H1 (cell line): ENCODE measurements at regions not wholly inside any gene's neighbourhood (a gene's known extent, or its start where the extent isn't known, plus 50 kb on each side); places are given as distances from the start of the nearest gene placed in this dataset.

ENCODE experiments used
- CTCF ChIA-PET: fragments of 300-600 bp; sonication (Branson Sonifier 250); formaldehyde crosslinking; loops from one replicate; lab custom pipeline; 2021; ENCODE audit not compliant: partially characterized antibody; lab: Charles Lee
- POLR2A ChIA-PET: fragments of 300-600 bp; sonication (Branson Sonifier 250); formaldehyde crosslinking; loops from one replicate; lab custom pipeline; 2021; ENCODE audit warnings: inconsistent platforms; ENCODE audit not compliant: partially characterized antibody; lab: Charles Lee
- DNase-seq, 2 experiments: peaks; one replicate each; pipeline versions ENCODE4 v3.0.0 to v3.0.0-alpha.2; 2010 to 2022; ENCODE audit warnings: low spot score in 2 of 2, low read depth in 1 of 2, mixed read lengths in 1 of 2
- FAIRE-seq: peaks from 2 replicates; lab custom pipeline; 2011; peaks lifted over from hg19 to GRCh38; lab: Jason Lieb, UNC
- H2AFZ ChIP-seq: 2 replicates; pipeline ENCODE4 v1.8.1; 2012; ENCODE audit warnings: low read length, inconsistent platforms
- H2AK5ac ChIP-seq: 2 replicates; pipeline ENCODE4 v1.6.1; 2013; ENCODE audit warnings: low read depth, low read length
- H2BK120ac ChIP-seq: replicated peaks from 2 replicates; pipeline ENCODE3; 2013; ENCODE audit warnings: low read depth, low read length, inconsistent platforms
- H2BK12ac ChIP-seq: 2 replicates; pipeline ENCODE4 v1.6.1; 2013; ENCODE audit warnings: low read depth, low read length
- H2BK15ac ChIP-seq: 2 replicates; pipeline ENCODE4 v1.6.1; 2013; ENCODE audit warnings: low read length
- H2BK20ac ChIP-seq: 2 replicates; pipeline ENCODE4 v1.6.1; 2013; ENCODE audit warnings: low read length
- H2BK5ac ChIP-seq: 2 replicates; pipeline ENCODE4 v1.6.1; 2013; ENCODE audit warnings: low read depth, low read length
- H3K14ac ChIP-seq: 2 replicates; pipeline ENCODE4 v1.6.1; 2013; ENCODE audit warnings: inconsistent platforms; ENCODE audit not compliant: insufficient read length
- H3K18ac ChIP-seq: 2 replicates; pipeline ENCODE4 v1.6.1; 2013; ENCODE audit warnings: low read length; ENCODE audit errors: extremely low read depth
- H3K23ac ChIP-seq: 2 replicates; pipeline ENCODE4 v1.6.1; 2013; ENCODE audit warnings: inconsistent platforms; ENCODE audit not compliant: insufficient read length
- H3K23me2 ChIP-seq: 2 replicates; pipeline ENCODE4 v1.6.1; 2013; ENCODE audit warnings: low read depth, low read length
- H3K27ac ChIP-seq: 2 replicates; pipeline ENCODE4 v1.6.1; 2011; ENCODE audit warnings: low read depth, low read length, inconsistent platforms
- H3K27me3 ChIP-seq, 4 experiments: replicated peaks in 1 of 4; 1 replicate in 1 of 4; 2 replicates in 3 of 4; pipeline versions ENCODE4 v1.6.1 to v1.8.1; 2011 to 2013; ENCODE audit warnings: low read length in 3 of 4, mild to moderate bottlenecking in 3 of 4, inconsistent platforms in 2 of 4, mixed read lengths in 2 of 4, moderate library complexity in 1 of 4; ENCODE audit not compliant: control insufficient read depth in 3 of 4, insufficient read depth in 3 of 4; ENCODE audit errors: extremely low read depth in 1 of 4
- H3K36me3 ChIP-seq, 4 experiments: 2 replicates each; pipeline versions ENCODE4 v1.6.1 to v1.8.1; 2011 to 2013; ENCODE audit warnings: mild to moderate bottlenecking in 4 of 4, low read length in 3 of 4, moderate library complexity in 2 of 4, control low read depth in 1 of 4, inconsistent platforms in 1 of 4; ENCODE audit not compliant: insufficient read depth in 4 of 4, control insufficient read depth in 2 of 4
- H3K4ac ChIP-seq: replicated peaks from 2 replicates; pipeline ENCODE3; 2013; ENCODE audit warnings: low read length, low read depth, mixed read lengths, inconsistent platforms; ENCODE audit not compliant: insufficient read length
- H3K4me1 ChIP-seq, 4 experiments: replicated peaks in 1 of 4; 1 replicate in 1 of 4; 2 replicates in 3 of 4; pipeline versions ENCODE4 v1.6.1 to v1.8.1; 2011 to 2013; ENCODE audit warnings: low read length in 3 of 4, inconsistent platforms in 2 of 4, mixed read lengths in 1 of 4; ENCODE audit not compliant: insufficient read depth in 4 of 4, control insufficient read depth in 3 of 4
- H3K4me2 ChIP-seq, 2 experiments: 2 replicates each; pipeline versions ENCODE4 v1.6.1 to v1.8.1; 2011 to 2013; ENCODE audit warnings: low read depth in 2 of 2, low read length in 2 of 2, control low read depth in 1 of 2, inconsistent platforms in 1 of 2, mild to moderate bottlenecking in 1 of 2; ENCODE audit not compliant: insufficient read depth in 1 of 2
- H3K4me3 ChIP-seq, 4 experiments: fragments of 200-600, 300-600 bp in 1 of 4; sonication (generic), shearing (Covaris generic), sonication (Bioruptor Twin) in 1 of 4; 2 replicates each; pipeline versions ENCODE4 v1.5.1 to v1.8.1; 2011 to 2016; ENCODE audit warnings: low read length in 4 of 4, low read depth in 3 of 4, control low read depth in 2 of 4, inconsistent platforms in 2 of 4, mild to moderate bottlenecking in 2 of 4, mixed read lengths in 1 of 4, moderate library complexity in 1 of 4; ENCODE audit not compliant: insufficient read depth in 2 of 4; ENCODE audit errors: extremely low read depth in 1 of 4
- H3K56ac ChIP-seq: replicated peaks from 2 replicates; pipeline ENCODE3; 2013; ENCODE audit warnings: low read depth, mild to moderate bottlenecking, mixed read lengths, low read length, inconsistent platforms; ENCODE audit not compliant: insufficient read length
- H3K79me1 ChIP-seq: 2 replicates; pipeline ENCODE4 v1.6.1; 2013; ENCODE audit warnings: low read depth, low read length, control low read depth
- H3K79me2 ChIP-seq, 2 experiments: 2 replicates each; pipeline versions ENCODE4 v1.6.1 to v1.8.1; 2012 to 2013; ENCODE audit warnings: low read length in 2 of 2, mild to moderate bottlenecking in 2 of 2, inconsistent platforms in 1 of 2; ENCODE audit not compliant: insufficient read depth in 2 of 2, control insufficient read depth in 1 of 2
- H3K9ac ChIP-seq, 4 experiments: replicated peaks in 1 of 4; 1 replicate in 1 of 4; 2 replicates in 3 of 4; pipeline versions ENCODE4 v1.6.1 to v1.8.1; 2011 to 2013; ENCODE audit warnings: low read depth in 3 of 4, low read length in 3 of 4, control low read depth in 2 of 4, mild to moderate bottlenecking in 2 of 4, moderate library complexity in 2 of 4, inconsistent platforms in 1 of 4; ENCODE audit errors: extremely low read depth in 1 of 4
- H3K9me3 ChIP-seq, 2 experiments: 2 replicates each; pipeline versions ENCODE4 v1.6.1 to v1.8.1; 2012 to 2013; ENCODE audit warnings: mild to moderate bottlenecking in 2 of 2, moderate library complexity in 2 of 2, control low read depth in 1 of 2, inconsistent platforms in 1 of 2, low read depth in 1 of 2, low read length in 1 of 2, mixed read lengths in 1 of 2; ENCODE audit not compliant: insufficient read depth in 2 of 2
- H4K20me1 ChIP-seq, 2 experiments: replicated peaks in 1 of 2; 2 replicates each; pipeline versions ENCODE3 to v1.8.1; 2011 to 2013; ENCODE audit warnings: inconsistent platforms in 2 of 2, low read length in 2 of 2, mild to moderate bottlenecking in 1 of 2; ENCODE audit not compliant: insufficient read depth in 2 of 2, control insufficient read depth in 1 of 2
- H4K5ac ChIP-seq: 2 replicates; pipeline ENCODE4 v1.6.1; 2013; ENCODE audit warnings: low read length, low read depth, mixed read lengths, inconsistent platforms; ENCODE audit not compliant: insufficient read length
- H4K8ac ChIP-seq: 2 replicates; pipeline ENCODE4 v1.8.0; 2013; ENCODE audit warnings: mild to moderate bottlenecking, moderate library complexity, low read length, inconsistent platforms; ENCODE audit not compliant: insufficient read depth; ENCODE audit errors: extremely low read depth
- H4K91ac ChIP-seq: replicated peaks from 2 replicates; pipeline ENCODE3; 2013; ENCODE audit warnings: low read length, mixed read lengths, inconsistent platforms; ENCODE audit not compliant: insufficient read length
- BACH1 ChIP-seq: IDR thresholded peaks from 2 replicates; pipeline ENCODE4 v1.6.1; 2012; ENCODE audit warnings: low read length, improper control_type of control experiment
- BCL11A ChIP-seq, 2 experiments: IDR thresholded peaks; one replicate each; pipeline ENCODE4 v1.6.1; 2011; ENCODE audit warnings: low read depth in 2 of 2, low read length in 2 of 2, mild to moderate bottlenecking in 2 of 2
- CBX5 ChIP-seq: fragments of 300-800, 300-1000 bp; sonication (generic); IDR thresholded peaks from 2 replicates; pipeline ENCODE4 v1.7.1; 2016; ENCODE audit warnings: antibody characterized with exemption, low read length, low read depth
- FOSL1 ChIP-seq: IDR thresholded peaks from 2 replicates; pipeline ENCODE4 v1.6.1; 2011; ENCODE audit warnings: mild to moderate bottlenecking, low read depth, low read length, moderate library complexity; ENCODE audit not compliant: insufficient read depth
- JUND ChIP-seq: IDR thresholded peaks from 2 replicates; pipeline ENCODE4 v1.6.1; 2011; ENCODE audit warnings: mild to moderate bottlenecking, improper control_type of control experiment, low read length
- MAFK ChIP-seq: IDR thresholded peaks from 2 replicates; pipeline ENCODE4 v1.6.1; 2012; ENCODE audit warnings: low read depth, mild to moderate bottlenecking, improper control_type of control experiment, low read length
- NANOG ChIP-seq: IDR thresholded peaks from 2 replicates; pipeline ENCODE4 v1.6.1; 2011; ENCODE audit warnings: low read length, low read depth, mild to moderate bottlenecking, inconsistent platforms; ENCODE audit not compliant: insufficient read depth, poor library complexity, severe bottlenecking
- RBBP5 ChIP-seq: IDR thresholded peaks from 2 replicates; pipeline ENCODE4 v1.7.1; 2012; ENCODE audit warnings: low read depth, mild to moderate bottlenecking, inconsistent platforms, low read length, moderate library complexity, borderline replicate concordance
- RFX5 ChIP-seq: IDR thresholded peaks from 2 replicates; pipeline ENCODE4 v1.6.1; 2011; ENCODE audit warnings: low read depth, low read length, improper control_type of control experiment, borderline replicate concordance
- RXRA ChIP-seq: IDR thresholded peaks from 2 replicates; pipeline ENCODE4 v1.6.1; 2011; ENCODE audit warnings: low read depth, mild to moderate bottlenecking, low read length, moderate library complexity; ENCODE audit not compliant: insufficient read depth
- SIRT6 ChIP-seq: IDR thresholded peaks from one replicate; pipeline ENCODE4 v1.7.1; 2012; ENCODE audit warnings: low read length, inconsistent platforms
- SIX5 ChIP-seq: IDR thresholded peaks from 2 replicates; pipeline ENCODE4 v1.6.1; 2011; ENCODE audit warnings: mild to moderate bottlenecking, low read depth, low read length
- SUZ12 ChIP-seq: fragments of 200-600 bp; sonication (generic); IDR thresholded peaks from 2 replicates; pipeline ENCODE4 v1.6.1; 2012; ENCODE audit warnings: mild to moderate bottlenecking, inconsistent platforms, low read length, moderate library complexity, mixed read lengths
- TCF12 ChIP-seq: IDR thresholded peaks from 2 replicates; pipeline ENCODE4 v1.6.1; 2011; ENCODE audit warnings: low read depth, mild to moderate bottlenecking, low read length
- WGBS, 2 experiments: shearing (Covaris generic) in 1 of 2; methylation state at CpG; one replicate each; pipeline versions ENCODE4 v1.1.6 to v1.1.7; 2013 to 2015; ENCODE audit warnings: low lambda C conversion rate in 2 of 2, mixed read lengths in 2 of 2, inconsistent platforms in 1 of 2, low coverage in 1 of 2, missing lambda C conversion rate in 1 of 2; ENCODE audit not compliant: insufficient replicate concordance in 2 of 2, insufficient coverage in 1 of 2, insufficient read length in 1 of 2; ENCODE audit errors: extremely low coverage in 1 of 2, missing lambda C conversion rate in 1 of 2; 5-methylcytosine and 5-hydroxymethylcytosine counted together
- TF ChIP-seq, protein P1 (sequence below): IDR thresholded peaks from 2 replicates; pipeline ENCODE4 v1.6.1; 2011; ENCODE audit warnings: low read depth, mild to moderate bottlenecking, low read length; ENCODE audit not compliant: insufficient read depth

- Histone ChIP-seq H3K79me2 (no peaks in the 10 kb centered on the region), H3K56ac (no peak overlapping the region), H3K4ac (no peak overlapping the region), H2AK5ac (no peak overlapping the region), H3K9ac (no peak overlapping the region), H4K20me1 (no peaks in the 10 kb centered on the region), H3K14ac (no peak overlapping the region), H3K4me2 (no peak overlapping the region), H3K18ac (no peak overlapping the region), H4K8ac (no peak overlapping the region), H2BK120ac (no peak overlapping the region), H2BK12ac (no peak overlapping the region), H4K5ac (no peak overlapping the region), H2BK20ac (no peak overlapping the region), H4K91ac (no peak overlapping the region), H3K23me2 (no peaks in the 10 kb centered on the region), H3K27ac (no peak overlapping the region), H3K27me3 (no peaks in the 10 kb centered on the region), H3K9me3 (no peaks in the 10 kb centered on the region), H2BK5ac (no peak overlapping the region), H3K23ac (no peak overlapping the region), H3K4me3 (no peak overlapping the region), H3K4me1 (no peaks in the 10 kb centered on the region), H3K36me3 (no peaks in the 10 kb centered on the region), H2BK15ac (no peak overlapping the region), H2AFZ (peak overlapping the region; percentile 71), H3K79me1 (no peaks in the 10 kb centered on the region)
- DNase-seq (no peak), FAIRE-seq (no peak)
- POLR2A ChIA-PET, result no interaction called here
- 83% methylated on average over 1 of the region's 1 CpG; no CpG with 5 or more reads in 1 of the 2 experiments for WGBS, 2 experiments
- no peak for TF ChIP-seq FOSL1
- no peak for TF ChIP-seq SIRT6
- TF ChIP-seq RXRA, result no peak
- TF ChIP-seq CBX5, result no peak
- no peak for TF ChIP-seq MAFK
- no peak for TF ChIP-seq BACH1
- TF ChIP-seq SUZ12, result no peak
- TF ChIP-seq RFX5, result no peak
- TF ChIP-seq NANOG, result no peak
- TF ChIP-seq JUND, result no peak
- no peak for TF ChIP-seq BCL11A (IDR thresholded peaks at IDR 0.05; ENCODE audit: low read depth in 2 of 2, low read length in 2 of 2)
- TF ChIP-seq SIX5, result no peak
- no peak for TF ChIP-seq RBBP5
- TF ChIP-seq, protein P1, sequence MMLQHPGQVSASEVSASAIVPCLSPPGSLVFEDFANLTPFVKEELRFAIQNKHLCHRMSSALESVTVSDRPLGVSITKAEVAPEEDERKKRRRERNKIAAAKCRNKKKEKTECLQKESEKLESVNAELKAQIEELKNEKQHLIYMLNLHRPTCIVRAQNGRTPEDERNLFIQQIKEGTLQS, result no peak
- TF ChIP-seq TCF12, result no peak
- CTCF ChIA-PET, result interaction anchor here (1.1 kb wide), 1 partner anchor 574 kb away, joined by 5 read pairs; no protein-coding TSS in a partner anchor
Measured at GRCh38 chr11:42709216-42709615, 602.6 kb upstream of the API5 start.
